HepG2 (cell line): ENCODE measurements at regions not wholly inside any gene's neighbourhood (a gene's known extent, or its start where the extent isn't known, plus 50 kb on each side); places are given as distances from the start of the nearest gene placed in this dataset.
"Not testable (repeated sequence)": the region's sequence is repeated elsewhere in the genome, so short reads cannot be mapped to it uniquely, and the experiment has no call there.

Source experiments
- AFF4 ChIP-seq: sonication (generic); formaldehyde crosslinking; IDR thresholded peaks from 2 replicates; pipeline ENCODE4 v1.4.0; 2020; ENCODE audit warnings: missing genetic modification reagents
- IRF9 ChIP-seq: sonication (generic); formaldehyde crosslinking; IDR thresholded peaks from 2 replicates; pipeline ENCODE4 v1.8.0; 2022; ENCODE audit warnings: missing genetic modification reagents, mild to moderate bottlenecking, borderline replicate concordance
- RAD21 ChIP-seq: fragments of 450-650 bp; formaldehyde crosslinking; IDR thresholded peaks from 2 replicates; pipeline ENCODE4 v1.5.0; 2020; ENCODE audit warnings: mild to moderate bottlenecking

- TF ChIP-seq IRF9 (CRISPR knock-in tag); RAD21 (CRISPR knock-in tag); AFF4: not testable (repeated sequence)
Observed at GRCh38 chr9:94388011-94388406, 59.6 kb upstream of the NUTM2F start.
